ENCODE measurements at regions not wholly inside any gene's neighbourhood (a gene's known extent, or its start where the extent isn't known, plus 50 kb on each side); places are given as distances from the start of the nearest gene placed in this dataset.

GRCh38 chr9:103068753-103069152 lies 73.6 kb downstream of the CYLC2 start:
- no peak for TF ChIP-seq TCF12 (IDR thresholded peaks at IDR 0.05; ENCODE audit: low read depth)

GRCh38 chr9:103078581-103078980 lies 83.4 kb downstream of the CYLC2 start:
- TF ChIP-seq CREB1 (IDR thresholded peaks at IDR 0.05; ENCODE audit: low read depth) (no peak), FOXM1 (IDR thresholded peaks at IDR 0.05; ENCODE audit: borderline replicate concordance, low read depth) (no peak), NFIC (IDR thresholded peaks at IDR 0.05) (no peak), ZBTB7A (IDR thresholded peaks at IDR 0.05; ENCODE audit: low read depth) (no peak), REST (IDR thresholded peaks at IDR 0.05; ENCODE audit: low read depth) (no peak), USF1 (IDR thresholded peaks at IDR 0.05) (no peak), EP300 (IDR thresholded peaks at IDR 0.05; ENCODE audit: borderline replicate concordance) (no peak), TCF12 (IDR thresholded peaks at IDR 0.05; ENCODE audit: low read depth) (no peak), TEAD4 (IDR thresholded peaks at IDR 0.05) (no peak), RAD21 (IDR thresholded peaks at IDR 0.05; ENCODE audit: low read depth) (no peak)

- TF ChIP-seq RAD21 (IDR thresholded peaks at IDR 0.05; ENCODE audit: low read depth) (no peak), CREB1 (IDR thresholded peaks at IDR 0.05; ENCODE audit: low read depth) (no peak), EP300 (IDR thresholded peaks at IDR 0.05; ENCODE audit: borderline replicate concordance) (no peak), FOXM1 (IDR thresholded peaks at IDR 0.05; ENCODE audit: borderline replicate concordance, low read depth) (no peak), ZBTB7A (IDR thresholded peaks at IDR 0.05; ENCODE audit: low read depth) (no peak), REST (IDR thresholded peaks at IDR 0.05; ENCODE audit: low read depth) (no peak), TEAD4 (IDR thresholded peaks at IDR 0.05) (no peak), NFIC (IDR thresholded peaks at IDR 0.05) (no peak), USF1 (IDR thresholded peaks at IDR 0.05) (no peak), TCF12 (IDR thresholded peaks at IDR 0.05; ENCODE audit: low read depth) (no peak), MAX (IDR thresholded peaks at IDR 0.05) (no peak), CEBPB (IDR thresholded peaks at IDR 0.05) (no peak), TAF1 (IDR thresholded peaks at IDR 0.05; ENCODE audit: low read depth) (no peak)
These were observed 87.4 kb downstream of the CYLC2 start for GRCh38 chr9:103082494-103082893.

- no peak for TF ChIP-seq RAD21 (IDR thresholded peaks at IDR 0.05; ENCODE audit: low read depth)
- no peak for TF ChIP-seq YY1 (IDR thresholded peaks at IDR 0.05; ENCODE audit: low read depth)
- no peak for TF ChIP-seq NFIC (IDR thresholded peaks at IDR 0.05)
- TF ChIP-seq TAF1 (IDR thresholded peaks at IDR 0.05; ENCODE audit: low read depth) = no peak
- TF ChIP-seq ZBTB7A (IDR thresholded peaks at IDR 0.05; ENCODE audit: low read depth) = no peak
These were observed 94.2 kb downstream of the CYLC2 start for GRCh38 chr9:103089357-103089756.

- TF ChIP-seq CREB1 (IDR thresholded peaks at IDR 0.05; ENCODE audit: low read depth) (no peak), YY1 (IDR thresholded peaks at IDR 0.05; ENCODE audit: low read depth) (no peak), FOXM1 (IDR thresholded peaks at IDR 0.05; ENCODE audit: borderline replicate concordance, low read depth) (no peak), EGR1 (IDR thresholded peaks at IDR 0.05) (no peak), USF1 (IDR thresholded peaks at IDR 0.05) (no peak), EP300 (IDR thresholded peaks at IDR 0.05; ENCODE audit: borderline replicate concordance) (no peak), TAF1 (IDR thresholded peaks at IDR 0.05; ENCODE audit: low read depth) (no peak), TEAD4 (IDR thresholded peaks at IDR 0.05) (no peak), ZBTB7A (IDR thresholded peaks at IDR 0.05; ENCODE audit: low read depth) (no peak), RAD21 (IDR thresholded peaks at IDR 0.05; ENCODE audit: low read depth) (no peak), REST (IDR thresholded peaks at IDR 0.05; ENCODE audit: low read depth) (no peak), NFIC (IDR thresholded peaks at IDR 0.05) (no peak), CEBPB (IDR thresholded peaks at IDR 0.05) (no peak), TCF12 (IDR thresholded peaks at IDR 0.05; ENCODE audit: low read depth) (no peak)
These were observed 109.0 kb downstream of the CYLC2 start for GRCh38 chr9:103104101-103104500.
